ENCODE measurements at regions not wholly inside any gene's neighbourhood (a gene's known extent, or its start where the extent isn't known, plus 50 kb on each side); places are given as distances from the start of the nearest gene placed in this dataset.
"Not testable (repeated sequence)": the region's sequence is repeated elsewhere in the genome, so short reads cannot be mapped to it uniquely, and the experiment has no call there.

DNA sequence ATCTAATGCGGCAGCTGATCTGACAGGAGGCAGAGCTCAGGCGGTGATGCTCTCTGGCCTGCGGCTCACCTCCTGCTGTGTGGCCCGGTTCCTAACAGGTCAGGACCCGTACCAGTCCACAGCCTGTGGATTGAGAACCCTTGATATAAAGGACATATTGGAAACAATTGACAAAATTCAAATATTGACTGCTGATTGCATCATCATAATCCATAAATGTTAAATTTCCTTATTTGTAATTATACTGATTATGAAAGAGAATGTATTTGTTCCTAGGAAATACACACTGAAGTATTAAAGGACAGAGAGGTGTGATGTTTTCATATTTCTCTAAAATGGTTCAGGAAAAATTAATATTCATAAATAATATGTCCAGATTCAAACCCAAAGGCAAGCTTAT, 63.8 kb upstream of the SRD5A2 start:
- Histone ChIP-seq H2BK120ac (ENCODE audit: low read depth, low read length) (no peak overlapping the region), H3K27me3 (ENCODE audit: control insufficient read depth in 3 of 3, insufficient read depth in 3 of 3, low read depth in 1 of 3, low read length in 3 of 3) (no peaks in the 10 kb centered on the region), H2BK12ac (ENCODE audit: low read length) (no peak overlapping the region), H2BK15ac (ENCODE audit: low read length) (no peak overlapping the region), H4K91ac (ENCODE audit: low read depth, low read length, poor library complexity) (no peak overlapping the region), H3K36me3 (replicated peaks in 1 of 2; ENCODE audit: control insufficient read depth in 2 of 2, insufficient read depth in 2 of 2, low read length in 2 of 2) (no peaks in the 10 kb centered on the region), H3K4me1 (ENCODE audit: control insufficient read depth in 2 of 2, insufficient read depth in 1 of 2, low read depth in 1 of 2, low read length in 2 of 2) (no peaks in the 10 kb centered on the region), H3K9ac (ENCODE audit: low read depth, low read length, poor library complexity) (no peak overlapping the region), H3K14ac (ENCODE audit: low read length) (no peak overlapping the region), H3K79me1 (ENCODE audit: low read depth, low read length) (no peaks in the 10 kb centered on the region), H4K8ac (ENCODE audit: low read depth, low read length) (no peak overlapping the region), H3K4me2 (ENCODE audit: insufficient read depth, low read length, poor library complexity, severe bottlenecking) (no peak overlapping the region), H3K18ac (ENCODE audit: low read length) (no peak overlapping the region), H3K4me3 (ENCODE audit: low read length in 2 of 2) (no peak overlapping the region), H2AFZ (ENCODE audit: low read length) (no peak overlapping the region), H3K23ac (ENCODE audit: low read depth, low read length, poor library complexity) (no peak overlapping the region), H2AK5ac (ENCODE audit: low read depth, low read length) (no peak overlapping the region), H3K4ac (ENCODE audit: low read length) (no peak overlapping the region), H3K9me3 (replicated peaks in 1 of 2; ENCODE audit: control insufficient read depth in 2 of 2, insufficient read depth in 1 of 2, low read depth in 1 of 2, low read length in 2 of 2) (no peaks in the 10 kb centered on the region), H3K27ac (replicated peaks; ENCODE audit: low read length) (no peak overlapping the region), H2BK5ac (ENCODE audit: low read length) (no peak overlapping the region)
- WGBS, 2 donors (ENCODE audit: extremely low coverage in 2 of 2, insufficient read length in 2 of 2, insufficient replicate concordance in 1 of 2), result no CpG with 5 or more reads among the region's 5 CpGs
- no peak for DNase-seq (ENCODE audit: low spot score)

GRCh38 chr2:31642707-31643106, 62.0 kb upstream of the SRD5A2 start:
- H2BK12ac ChIP-seq (ENCODE audit: low read length), result no peak overlapping the region
- H4K91ac ChIP-seq (ENCODE audit: low read depth, low read length, poor library complexity), result no peak overlapping the region
- no peak overlapping the region for H3K9ac ChIP-seq (ENCODE audit: low read depth, low read length, poor library complexity)
- no peak for DNase-seq (ENCODE audit: low spot score)
- H3K14ac ChIP-seq (ENCODE audit: low read length), result no peak overlapping the region
- H2BK120ac ChIP-seq (ENCODE audit: low read depth, low read length), result no peak overlapping the region
- H2AFZ ChIP-seq (ENCODE audit: low read length), result no peak overlapping the region
- H3K4me1 ChIP-seq (ENCODE audit: control insufficient read depth in 2 of 2, insufficient read depth in 1 of 2, low read depth in 1 of 2, low read length in 2 of 2), result no peaks in the 10 kb centered on the region
- no peaks in the 10 kb centered on the region for H3K9me3 ChIP-seq (replicated peaks in 1 of 2; ENCODE audit: control insufficient read depth in 2 of 2, insufficient read depth in 1 of 2, low read depth in 1 of 2, low read length in 2 of 2)
- no peak overlapping the region for H4K8ac ChIP-seq (ENCODE audit: low read depth, low read length)
- H3K4ac ChIP-seq (ENCODE audit: low read length), result no peak overlapping the region
- H3K36me3 ChIP-seq (replicated peaks in 1 of 2; ENCODE audit: control insufficient read depth in 2 of 2, insufficient read depth in 2 of 2, low read length in 2 of 2), result no peaks in the 10 kb centered on the region
- H3K23ac ChIP-seq (ENCODE audit: low read depth, low read length, poor library complexity), result no peak overlapping the region
- no peak overlapping the region for H2BK5ac ChIP-seq (ENCODE audit: low read length)
- no peak overlapping the region for H2AK5ac ChIP-seq (ENCODE audit: low read depth, low read length)
- no peak overlapping the region for H3K18ac ChIP-seq (ENCODE audit: low read length)
- WGBS, 2 donors (ENCODE audit: extremely low coverage in 2 of 2, insufficient read length in 2 of 2, insufficient replicate concordance in 1 of 2), result no CpG with 5 or more reads among the region's 1 CpG
- H3K4me2 ChIP-seq (ENCODE audit: insufficient read depth, low read length, poor library complexity, severe bottlenecking), result no peak overlapping the region
- no peak overlapping the region for H2BK15ac ChIP-seq (ENCODE audit: low read length)
- no peak overlapping the region for H3K27ac ChIP-seq (replicated peaks; ENCODE audit: low read length)
- H3K79me1 ChIP-seq (ENCODE audit: low read depth, low read length), result no peaks in the 10 kb centered on the region
- no peaks in the 10 kb centered on the region for H3K27me3 ChIP-seq (ENCODE audit: control insufficient read depth in 3 of 3, insufficient read depth in 3 of 3, low read depth in 1 of 3, low read length in 3 of 3)
- no peak overlapping the region for H3K4me3 ChIP-seq (ENCODE audit: low read length in 2 of 2)

DNA sequence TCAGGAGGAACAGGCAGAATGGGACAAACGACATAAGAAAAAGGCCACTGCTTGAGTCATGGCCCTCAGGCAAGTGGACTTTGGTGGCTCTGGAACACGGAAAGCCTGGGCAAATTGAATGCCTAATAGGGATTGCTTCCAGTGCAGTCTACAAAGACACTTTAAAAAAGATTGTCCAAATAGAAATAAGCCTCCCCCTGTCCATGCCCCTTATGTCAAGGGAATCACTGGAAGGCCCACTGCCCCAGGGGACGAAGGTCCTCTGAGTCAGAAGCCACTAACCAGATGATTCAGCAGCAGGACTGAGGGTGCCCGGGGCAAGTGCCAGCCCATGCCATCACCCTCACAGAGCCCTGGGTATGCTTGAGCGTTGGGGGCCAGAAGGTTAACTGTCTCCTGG, 51.5 kb upstream of the SRD5A2 start:
- not testable (repeated sequence) for H3K23ac ChIP-seq (ENCODE audit: low read depth, low read length, poor library complexity); H2BK5ac ChIP-seq (ENCODE audit: low read length); DNase-seq (ENCODE audit: low spot score); H2BK15ac ChIP-seq (ENCODE audit: low read length); H2AK5ac ChIP-seq (ENCODE audit: low read depth, low read length); H2AFZ ChIP-seq (ENCODE audit: low read length); H3K14ac ChIP-seq (ENCODE audit: low read length); H4K91ac ChIP-seq (ENCODE audit: low read depth, low read length, poor library complexity); H3K36me3 ChIP-seq (replicated peaks in 1 of 2; ENCODE audit: control insufficient read depth in 2 of 2, insufficient read depth in 2 of 2, low read length in 2 of 2); H2BK120ac ChIP-seq (ENCODE audit: low read depth, low read length); H3K9ac ChIP-seq (ENCODE audit: low read depth, low read length, poor library complexity); H2BK12ac ChIP-seq (ENCODE audit: low read length); H3K27ac ChIP-seq (replicated peaks; ENCODE audit: low read length); H3K4me2 ChIP-seq (ENCODE audit: insufficient read depth, low read length, poor library complexity, severe bottlenecking); H3K18ac ChIP-seq (ENCODE audit: low read length); H3K79me1 ChIP-seq (ENCODE audit: low read depth, low read length); H4K8ac ChIP-seq (ENCODE audit: low read depth, low read length); H3K4me1 ChIP-seq (ENCODE audit: control insufficient read depth in 2 of 2, insufficient read depth in 1 of 2, low read depth in 1 of 2, low read length in 2 of 2); H3K9me3 ChIP-seq (replicated peaks in 1 of 2; ENCODE audit: control insufficient read depth in 2 of 2, insufficient read depth in 1 of 2, low read depth in 1 of 2, low read length in 2 of 2); H3K4me3 ChIP-seq (ENCODE audit: low read length in 2 of 2); H3K27me3 ChIP-seq (ENCODE audit: control insufficient read depth in 3 of 3, insufficient read depth in 3 of 3, low read depth in 1 of 3, low read length in 3 of 3); H3K4ac ChIP-seq (ENCODE audit: low read length)
- WGBS, 2 donors (ENCODE audit: extremely low coverage in 2 of 2, insufficient read length in 2 of 2, insufficient replicate concordance in 1 of 2), result no CpG with 5 or more reads among the region's 5 CpGs
